ENCODE measurements at regions not wholly inside any gene's neighbourhood (a gene's known extent, or its start where the extent isn't known, plus 50 kb on each side); places are given as distances from the start of the nearest gene placed in this dataset.
"Not testable (repeated sequence)": the region's sequence is repeated elsewhere in the genome, so short reads cannot be mapped to it uniquely, and the experiment has no call there.

- Mint-ChIP-seq H3K4me3 (no peak overlapping the region), H3K27ac (ENCODE audit: unreplicated experiment) (no peak overlapping the region), H3K27me3 (ENCODE audit: low read depth) (peaks cover 2% of the 10 kb centered on the region), H3K36me3 (ENCODE audit: low read depth) (peaks cover 7% of the 10 kb centered on the region), H3K9me3 (peaks cover 9% of the 10 kb centered on the region), H3K4me1 (peaks cover 5% of the 10 kb centered on the region)
- TF ChIP-seq, protein P1, sequence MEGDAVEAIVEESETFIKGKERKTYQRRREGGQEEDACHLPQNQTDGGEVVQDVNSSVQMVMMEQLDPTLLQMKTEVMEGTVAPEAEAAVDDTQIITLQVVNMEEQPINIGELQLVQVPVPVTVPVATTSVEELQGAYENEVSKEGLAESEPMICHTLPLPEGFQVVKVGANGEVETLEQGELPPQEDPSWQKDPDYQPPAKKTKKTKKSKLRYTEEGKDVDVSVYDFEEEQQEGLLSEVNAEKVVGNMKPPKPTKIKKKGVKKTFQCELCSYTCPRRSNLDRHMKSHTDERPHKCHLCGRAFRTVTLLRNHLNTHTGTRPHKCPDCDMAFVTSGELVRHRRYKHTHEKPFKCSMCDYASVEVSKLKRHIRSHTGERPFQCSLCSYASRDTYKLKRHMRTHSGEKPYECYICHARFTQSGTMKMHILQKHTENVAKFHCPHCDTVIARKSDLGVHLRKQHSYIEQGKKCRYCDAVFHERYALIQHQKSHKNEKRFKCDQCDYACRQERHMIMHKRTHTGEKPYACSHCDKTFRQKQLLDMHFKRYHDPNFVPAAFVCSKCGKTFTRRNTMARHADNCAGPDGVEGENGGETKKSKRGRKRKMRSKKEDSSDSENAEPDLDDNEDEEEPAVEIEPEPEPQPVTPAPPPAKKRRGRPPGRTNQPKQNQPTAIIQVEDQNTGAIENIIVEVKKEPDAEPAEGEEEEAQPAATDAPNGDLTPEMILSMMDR (conservative IDR thresholded peaks at IDR 0.05) = no peak
- no peak for DNase-seq (ENCODE audit: low read depth, low spot score)
These were observed 193.0 kb upstream of the IGFBP7 start for GRCh38 chr4:57303012-57303751.

DNA sequence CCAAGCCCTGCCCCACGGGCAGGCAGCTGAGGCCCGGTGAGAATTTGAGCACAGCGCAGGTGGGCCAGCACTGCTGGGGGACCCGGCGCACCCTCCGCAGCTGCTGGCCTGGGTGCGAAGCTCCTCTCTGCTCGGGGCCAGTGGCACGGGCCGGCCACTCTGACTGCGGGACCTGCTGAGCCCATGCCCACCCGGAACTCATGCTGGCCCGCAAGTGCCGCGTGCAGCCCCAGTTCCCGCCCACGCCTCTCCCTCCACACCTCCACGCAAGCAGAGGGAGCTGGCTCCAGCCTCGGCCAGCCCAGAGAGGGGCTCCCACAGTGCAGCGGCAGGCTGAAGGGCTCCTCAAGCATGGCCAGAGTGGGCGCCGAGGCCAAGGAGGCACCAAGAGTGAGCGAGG, 190.1 kb upstream of the IGFBP7 start:
- H3K4me1 Mint-ChIP-seq, H3K9me3 Mint-ChIP-seq: not testable (repeated sequence)

GRCh38 chr4:57291911-57292310, 181.7 kb upstream of the IGFBP7 start:
- peaks cover 2% of the 10 kb centered on the region for H3K9me3 Mint-ChIP-seq
- no peak overlapping the region for H3K4me3 Mint-ChIP-seq
- H3K27ac Mint-ChIP-seq (ENCODE audit: unreplicated experiment) = no peak overlapping the region
- H3K27me3 Mint-ChIP-seq (ENCODE audit: low read depth) = no peaks in the 10 kb centered on the region
- TF ChIP-seq, protein P1 (conservative IDR thresholded peaks at IDR 0.05) = no peak
- no peak for DNase-seq (ENCODE audit: low read depth, low spot score)
- H3K36me3 Mint-ChIP-seq (ENCODE audit: low read depth) = no peaks in the 10 kb centered on the region
- H3K4me1 Mint-ChIP-seq = no peaks in the 10 kb centered on the region

More for the DNA sequence above, 190.1 kb upstream of the IGFBP7 start:
- not testable (repeated sequence) for DNase-seq (ENCODE audit: low read depth, low spot score); H3K27me3 Mint-ChIP-seq (ENCODE audit: low read depth); H3K27ac Mint-ChIP-seq (ENCODE audit: unreplicated experiment); H3K4me3 Mint-ChIP-seq; H3K36me3 Mint-ChIP-seq (ENCODE audit: low read depth)

GRCh38 chr4:57287687-57288604, 177.8 kb upstream of the IGFBP7 start:
- TF ChIP-seq, protein P1 (conservative IDR thresholded peaks at IDR 0.05) = no peak
- Mint-ChIP-seq H3K27me3 (ENCODE audit: low read depth) (no peaks in the 10 kb centered on the region), H3K36me3 (ENCODE audit: low read depth) (no peaks in the 10 kb centered on the region), H3K4me3 (no peak overlapping the region), H3K27ac (ENCODE audit: unreplicated experiment) (no peak overlapping the region), H3K4me1 (peaks cover 6% of the 10 kb centered on the region), H3K9me3 (peaks cover 2% of the 10 kb centered on the region)
- DNase-seq (ENCODE audit: low read depth, low spot score) = no peak

- no peak for DNase-seq (ENCODE audit: low read depth, low spot score)
- TF ChIP-seq, protein P1 (conservative IDR thresholded peaks at IDR 0.05) = no peak
- Mint-ChIP-seq H3K27ac (ENCODE audit: unreplicated experiment) (no peak overlapping the region), H3K9me3 (no peaks in the 10 kb centered on the region), H3K4me1 (peaks cover 10% of the 10 kb centered on the region), H3K36me3 (ENCODE audit: low read depth) (no peaks in the 10 kb centered on the region), H3K27me3 (ENCODE audit: low read depth) (no peaks in the 10 kb centered on the region), H3K4me3 (no peak overlapping the region)
These were observed 172.7 kb upstream of the IGFBP7 start for GRCh38 chr4:57282933-57283310.

GRCh38 chr4:57280481-57280880, 170.3 kb upstream of the IGFBP7 start:
- Mint-ChIP-seq H3K27me3 (ENCODE audit: low read depth) (no peaks in the 10 kb centered on the region), H3K4me1 (peaks cover 10% of the 10 kb centered on the region), H3K4me3 (no peak overlapping the region), H3K9me3 (no peaks in the 10 kb centered on the region), H3K36me3 (ENCODE audit: low read depth) (no peaks in the 10 kb centered on the region), H3K27ac (ENCODE audit: unreplicated experiment) (no peak overlapping the region)
- DNase-seq (ENCODE audit: low read depth, low spot score) = no peak
- TF ChIP-seq, protein P1 (conservative IDR thresholded peaks at IDR 0.05) = no peak

Measured in neural crest cell (in vitro differentiated cells).